Fibroblast of lung (primary cell): ENCODE measurements at regions not wholly inside any gene's neighbourhood (a gene's known extent, or its start where the extent isn't known, plus 50 kb on each side); places are given as distances from the start of the nearest gene placed in this dataset.
A peak's percentile ranks its signal among the peaks of the same experiment; 100 is the strongest.

Source experiments
- DNase-seq, 2 donors: peaks; one replicate each; pipeline versions ENCODE4 v3.0.0 to v3.0.0-alpha.2; 2010; ENCODE audit warnings: low read depth in 2 of 2
- H2AFZ ChIP-seq: 2 replicates; pipeline ENCODE4 v1.5.1; 2012; ENCODE audit warnings: low read length, control low read depth, inconsistent platforms
- H3K27ac ChIP-seq: 2 replicates; pipeline ENCODE4 v1.5.1; 2011; ENCODE audit warnings: low read length, control low read depth; ENCODE audit not compliant: insufficient read depth
- H3K27me3 ChIP-seq: 2 replicates; pipeline ENCODE4 v1.5.1; 2011; ENCODE audit warnings: mild to moderate bottlenecking, low read length; ENCODE audit not compliant: control insufficient read depth, insufficient read depth
- H3K36me3 ChIP-seq: 2 replicates; pipeline ENCODE4 v1.5.1; 2011; ENCODE audit warnings: low read length; ENCODE audit not compliant: control insufficient read depth, insufficient read depth
- H3K4me1 ChIP-seq: 2 replicates; pipeline ENCODE4 v1.5.1; 2011; ENCODE audit warnings: low read length; ENCODE audit not compliant: control insufficient read depth, insufficient read depth; ENCODE audit errors: extremely low read depth
- H3K4me2 ChIP-seq: 2 replicates; pipeline ENCODE4 v1.5.1; 2011; ENCODE audit warnings: low read length, control low read depth; ENCODE audit not compliant: insufficient read depth; ENCODE audit errors: extremely low read depth
- H3K4me3 ChIP-seq, 4 experiments: fragments of 200-600 bp in 1 of 4; sonication (generic) in 1 of 4; replicated peaks in 1 of 4; 2 replicates each; pipeline ENCODE4 v1.5.1; 2011 to 2016; ENCODE audit warnings: low read length in 4 of 4, low read depth in 3 of 4, mild to moderate bottlenecking in 3 of 4, control low read depth in 2 of 4, inconsistent platforms in 1 of 4, mixed read lengths in 1 of 4; ENCODE audit not compliant: insufficient read depth in 1 of 4; ENCODE audit errors: control extremely low read depth in 1 of 4
- H3K79me2 ChIP-seq: 2 replicates; pipeline ENCODE4 v1.5.1; 2012; ENCODE audit warnings: mild to moderate bottlenecking, low read length, inconsistent platforms; ENCODE audit not compliant: control insufficient read depth, insufficient read depth
- H3K9ac ChIP-seq: 2 replicates; pipeline ENCODE4 v1.5.1; 2011; ENCODE audit warnings: mild to moderate bottlenecking, low read length, control low read depth; ENCODE audit not compliant: insufficient read depth
- H3K9me3 ChIP-seq: 2 replicates; pipeline ENCODE4 v1.5.1; 2012; ENCODE audit warnings: low read depth, low read length; ENCODE audit not compliant: control insufficient read depth, insufficient read depth
- H4K20me1 ChIP-seq: 2 replicates; pipeline ENCODE4 v1.5.1; 2011; ENCODE audit warnings: low read length; ENCODE audit not compliant: control insufficient read depth, insufficient read depth; ENCODE audit errors: extremely low read depth
- EZH2 ChIP-seq: IDR thresholded peaks from 2 replicates; pipeline ENCODE4 v1.5.1; 2012; ENCODE audit warnings: low read length, control low read depth, mild to moderate bottlenecking; ENCODE audit errors: missing control alignments
- TF ChIP-seq, protein P1 (sequence below), 2 donors: IDR thresholded peaks in 1 of 2; conservative IDR thresholded peaks in 1 of 2; 1 replicate in 1 of 2; 2 replicates in 1 of 2; pipeline ENCODE4 v1.5.1; 2011 to 2012; ENCODE audit warnings: low read length in 2 of 2, control low read depth in 1 of 2, inconsistent platforms in 1 of 2, low read depth in 1 of 2, mild to moderate bottlenecking in 1 of 2

DNA sequence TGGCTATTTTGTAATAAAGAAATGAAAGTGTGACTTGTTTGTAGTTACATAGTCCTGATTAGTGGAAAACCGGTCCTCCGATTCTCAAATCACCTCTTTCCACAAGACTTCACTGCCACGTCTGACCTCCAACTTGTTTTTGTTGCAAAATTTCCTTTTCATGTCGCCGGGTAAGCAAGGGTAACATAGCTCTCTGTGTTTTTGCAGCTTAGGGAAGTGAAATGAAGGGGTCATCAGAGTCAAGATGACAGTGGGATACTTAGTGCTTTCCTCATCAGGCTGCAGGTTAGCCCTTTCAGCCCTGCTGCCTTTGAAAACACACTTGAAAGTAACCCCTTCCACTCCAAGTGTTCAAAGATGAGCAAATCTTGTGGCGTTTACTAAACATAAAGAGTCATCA is 217.9 kb downstream of the USP25 start:
- TF ChIP-seq, protein P1, sequence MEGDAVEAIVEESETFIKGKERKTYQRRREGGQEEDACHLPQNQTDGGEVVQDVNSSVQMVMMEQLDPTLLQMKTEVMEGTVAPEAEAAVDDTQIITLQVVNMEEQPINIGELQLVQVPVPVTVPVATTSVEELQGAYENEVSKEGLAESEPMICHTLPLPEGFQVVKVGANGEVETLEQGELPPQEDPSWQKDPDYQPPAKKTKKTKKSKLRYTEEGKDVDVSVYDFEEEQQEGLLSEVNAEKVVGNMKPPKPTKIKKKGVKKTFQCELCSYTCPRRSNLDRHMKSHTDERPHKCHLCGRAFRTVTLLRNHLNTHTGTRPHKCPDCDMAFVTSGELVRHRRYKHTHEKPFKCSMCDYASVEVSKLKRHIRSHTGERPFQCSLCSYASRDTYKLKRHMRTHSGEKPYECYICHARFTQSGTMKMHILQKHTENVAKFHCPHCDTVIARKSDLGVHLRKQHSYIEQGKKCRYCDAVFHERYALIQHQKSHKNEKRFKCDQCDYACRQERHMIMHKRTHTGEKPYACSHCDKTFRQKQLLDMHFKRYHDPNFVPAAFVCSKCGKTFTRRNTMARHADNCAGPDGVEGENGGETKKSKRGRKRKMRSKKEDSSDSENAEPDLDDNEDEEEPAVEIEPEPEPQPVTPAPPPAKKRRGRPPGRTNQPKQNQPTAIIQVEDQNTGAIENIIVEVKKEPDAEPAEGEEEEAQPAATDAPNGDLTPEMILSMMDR (conservative IDR thresholded peaks at IDR 0.05 in 1 of 2, IDR thresholded peaks at IDR 0.05 in 1 of 2; ENCODE audit: low read depth in 1 of 2, low read length in 2 of 2): no peak
- no peak for TF ChIP-seq EZH2
- Histone ChIP-seq H3K27ac (no peak overlapping the region), H3K4me3 (no peak overlapping the region), H4K20me1 (no peaks in the 10 kb centered on the region), H3K27me3 (no peaks in the 10 kb centered on the region), H3K79me2 (no peaks in the 10 kb centered on the region), H3K9ac (no peak overlapping the region), H2AFZ (peak overlapping the region; percentile 55), H3K4me1 (no peaks in the 10 kb centered on the region), H3K4me2 (no peak overlapping the region), H3K9me3 (no peaks in the 10 kb centered on the region), H3K36me3 (no peaks in the 10 kb centered on the region)
- no peak for DNase-seq

GRCh38 chr21:15953551-15954116 is 223.9 kb downstream of the USP25 start:
- no peak overlapping the region for H3K9ac ChIP-seq
- no peak for DNase-seq
- H3K79me2 ChIP-seq: no peaks in the 10 kb centered on the region
- H4K20me1 ChIP-seq: no peaks in the 10 kb centered on the region
- TF ChIP-seq EZH2: no peak
- TF ChIP-seq, protein P1 (conservative IDR thresholded peaks at IDR 0.05 in 1 of 2, IDR thresholded peaks at IDR 0.05 in 1 of 2; ENCODE audit: low read depth in 1 of 2, low read length in 2 of 2): no peak
- no peaks in the 10 kb centered on the region for H3K36me3 ChIP-seq
- H3K4me2 ChIP-seq: no peak overlapping the region
- H3K27ac ChIP-seq: no peak overlapping the region
- no peaks in the 10 kb centered on the region for H3K4me1 ChIP-seq
- H2AFZ ChIP-seq: no peak overlapping the region
- no peaks in the 10 kb centered on the region for H3K9me3 ChIP-seq
- H3K4me3 ChIP-seq: no peak overlapping the region
- H3K27me3 ChIP-seq: no peaks in the 10 kb centered on the region

DNA sequence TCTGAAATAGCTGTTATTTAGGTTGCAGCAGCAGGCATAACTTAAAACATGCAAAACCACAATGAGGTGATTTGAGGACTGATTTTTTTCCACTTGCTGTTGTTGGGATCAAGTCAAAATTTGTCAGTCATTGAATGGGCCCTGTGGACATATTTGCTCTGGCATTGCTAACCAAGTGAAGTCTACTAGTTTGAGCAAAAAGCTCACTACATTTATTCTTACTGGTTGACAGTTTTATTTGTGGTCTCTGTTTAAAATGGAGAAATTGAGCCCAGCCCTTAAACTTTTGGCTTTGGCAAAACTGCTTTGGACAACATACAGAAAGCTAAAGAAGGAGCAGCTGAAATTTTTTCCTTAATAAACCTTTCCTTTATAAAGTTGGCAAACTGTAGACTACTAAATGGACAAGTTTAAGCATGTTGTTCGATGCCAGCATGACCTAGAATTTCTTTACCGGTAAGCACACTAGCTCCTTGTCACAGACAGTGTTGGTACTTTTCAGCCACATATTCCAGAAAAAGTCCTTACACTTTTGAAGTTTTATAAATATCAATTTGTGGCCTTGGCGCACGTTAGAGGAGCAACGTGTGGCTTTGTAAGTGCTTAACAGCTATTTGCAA is 234.6 kb downstream of the USP25 start:
- no peaks in the 10 kb centered on the region for H3K36me3 ChIP-seq
- H3K27me3 ChIP-seq: no peaks in the 10 kb centered on the region
- no peaks in the 10 kb centered on the region for H4K20me1 ChIP-seq
- H3K27ac ChIP-seq: no peak overlapping the region
- H2AFZ ChIP-seq: no peak overlapping the region
- no peak overlapping the region for H3K9ac ChIP-seq
- DNase-seq: peak in 1 of 2 donors; percentile 61
- no peaks in the 10 kb centered on the region for H3K4me1 ChIP-seq
- H3K79me2 ChIP-seq: no peaks in the 10 kb centered on the region
- no peak for TF ChIP-seq EZH2
- TF ChIP-seq, protein P1 (conservative IDR thresholded peaks at IDR 0.05 in 1 of 2, IDR thresholded peaks at IDR 0.05 in 1 of 2; ENCODE audit: low read depth in 1 of 2, low read length in 2 of 2): no peak
- H3K4me3 ChIP-seq: no peak overlapping the region
- no peak overlapping the region for H3K4me2 ChIP-seq
- no peaks in the 10 kb centered on the region for H3K9me3 ChIP-seq
